Fibroblast of skin of right quadriceps (primary cell): ENCODE measurements at regions not wholly inside any gene's neighbourhood (a gene's known extent, or its start where the extent isn't known, plus 50 kb on each side); places are given as distances from the start of the nearest gene placed in this dataset.
"Not testable (repeated sequence)": the region's sequence is repeated elsewhere in the genome, so short reads cannot be mapped to it uniquely, and the experiment has no call there.

Source experiments
- DNase-seq: peaks from one replicate; pipeline ENCODE4 v3.0.0-alpha.2; 2013

GRCh38 chr12:23389315-23389714 lies 560.2 kb downstream of the SOX5 start:
- DNase-seq = not testable (repeated sequence)

GRCh38 chr12:23399402-23399933 lies 550.0 kb downstream of the SOX5 start:
- no peak for DNase-seq

- DNase-seq = no peak
Observed at GRCh38 chr12:23415180-23415579, 534.3 kb downstream of the SOX5 start.

GRCh38 chr12:23421556-23421955 lies 527.9 kb downstream of the SOX5 start:
- DNase-seq = no peak

- no peak for DNase-seq
Observed at GRCh38 chr12:23423097-23423687, 526.3 kb downstream of the SOX5 start.

GRCh38 chr12:23423796-23424195 lies 525.7 kb downstream of the SOX5 start:
- no peak for DNase-seq

GRCh38 chr12:23424685-23425084 lies 524.8 kb downstream of the SOX5 start:
- no peak for DNase-seq

GRCh38 chr12:23426328-23426727 lies 523.1 kb downstream of the SOX5 start:
- DNase-seq = no peak

GRCh38 chr12:23428758-23429157 lies 520.7 kb downstream of the SOX5 start:
- DNase-seq = no peak

- DNase-seq = no peak
Observed at GRCh38 chr12:23431006-23431405, 518.5 kb downstream of the SOX5 start.

GRCh38 chr12:23433121-23433520 lies 516.3 kb downstream of the SOX5 start:
- no peak for DNase-seq

- no peak for DNase-seq
Observed at GRCh38 chr12:23434154-23434553, 515.3 kb downstream of the SOX5 start.

- no peak for DNase-seq
Observed at GRCh38 chr12:23446746-23447145, 502.7 kb downstream of the SOX5 start.

GRCh38 chr12:23450810-23451209 lies 498.7 kb downstream of the SOX5 start:
- no peak for DNase-seq

GRCh38 chr12:23455283-23455682 lies 494.2 kb downstream of the SOX5 start:
- no peak for DNase-seq

GRCh38 chr12:23458640-23459039 lies 490.8 kb downstream of the SOX5 start:
- no peak for DNase-seq

- DNase-seq = no peak
Observed at GRCh38 chr12:23462546-23462945, 486.9 kb downstream of the SOX5 start.

- DNase-seq = no peak
Observed at GRCh38 chr12:23463172-23463571, 486.3 kb downstream of the SOX5 start.

- no peak for DNase-seq
Observed at GRCh38 chr12:23464241-23464812, 485.1 kb downstream of the SOX5 start.

GRCh38 chr12:23472329-23472971 lies 477.0 kb downstream of the SOX5 start:
- DNase-seq = no peak

- no peak for DNase-seq
Observed at GRCh38 chr12:23473071-23473470, 476.4 kb downstream of the SOX5 start.

GRCh38 chr12:23474438-23474976 lies 475.0 kb downstream of the SOX5 start:
- DNase-seq = no peak
